ENCODE measurements at regions not wholly inside any gene's neighbourhood (a gene's known extent, or its start where the extent isn't known, plus 50 kb on each side); places are given as distances from the start of the nearest gene placed in this dataset.

GRCh38 chr2:144277622-144278354 lies 242.1 kb downstream of the ZEB2 start:
- TF ChIP-seq, protein P1, sequence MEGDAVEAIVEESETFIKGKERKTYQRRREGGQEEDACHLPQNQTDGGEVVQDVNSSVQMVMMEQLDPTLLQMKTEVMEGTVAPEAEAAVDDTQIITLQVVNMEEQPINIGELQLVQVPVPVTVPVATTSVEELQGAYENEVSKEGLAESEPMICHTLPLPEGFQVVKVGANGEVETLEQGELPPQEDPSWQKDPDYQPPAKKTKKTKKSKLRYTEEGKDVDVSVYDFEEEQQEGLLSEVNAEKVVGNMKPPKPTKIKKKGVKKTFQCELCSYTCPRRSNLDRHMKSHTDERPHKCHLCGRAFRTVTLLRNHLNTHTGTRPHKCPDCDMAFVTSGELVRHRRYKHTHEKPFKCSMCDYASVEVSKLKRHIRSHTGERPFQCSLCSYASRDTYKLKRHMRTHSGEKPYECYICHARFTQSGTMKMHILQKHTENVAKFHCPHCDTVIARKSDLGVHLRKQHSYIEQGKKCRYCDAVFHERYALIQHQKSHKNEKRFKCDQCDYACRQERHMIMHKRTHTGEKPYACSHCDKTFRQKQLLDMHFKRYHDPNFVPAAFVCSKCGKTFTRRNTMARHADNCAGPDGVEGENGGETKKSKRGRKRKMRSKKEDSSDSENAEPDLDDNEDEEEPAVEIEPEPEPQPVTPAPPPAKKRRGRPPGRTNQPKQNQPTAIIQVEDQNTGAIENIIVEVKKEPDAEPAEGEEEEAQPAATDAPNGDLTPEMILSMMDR (IDR thresholded peaks at IDR 0.05; ENCODE audit: insufficient read depth, low read length, poor library complexity, severe bottlenecking), result no peak
- no peak for TF ChIP-seq EZH2phosphoT487 (conservative IDR thresholded peaks at IDR 0.05; ENCODE audit: low read length)

Data from SU-DHL-6 (cell line).